ENCODE measurements at regions not wholly inside any gene's neighbourhood (a gene's known extent, or its start where the extent isn't known, plus 50 kb on each side); places are given as distances from the start of the nearest gene placed in this dataset.
"Not testable (repeated sequence)": the region's sequence is repeated elsewhere in the genome, so short reads cannot be mapped to it uniquely, and the experiment has no call there.

- not testable (repeated sequence) for TF ChIP-seq EZH2phosphoT487, CTCF (IDR thresholded peaks at IDR 0.05)
Measured at GRCh38 chr12:131206630-131207299, 253.1 kb downstream of the ADGRD1 start.
